ENCODE measurements at regions not wholly inside any gene's neighbourhood (a gene's known extent, or its start where the extent isn't known, plus 50 kb on each side); places are given as distances from the start of the nearest gene placed in this dataset.

- H3K4me1 Mint-ChIP-seq (ENCODE audit: low read depth): no peaks in the 10 kb centered on the region
- H3K27me3 Mint-ChIP-seq (ENCODE audit: low read depth): no peaks in the 10 kb centered on the region
- no peak overlapping the region for H3K27ac Mint-ChIP-seq
- no peak for DNase-seq (ENCODE audit: low spot score)
- intact Hi-C loops (cut with micrococcal nuclease): no loop called here
- H3K36me3 Mint-ChIP-seq (ENCODE audit: low read depth): no peaks in the 10 kb centered on the region
- H3K9me3 Mint-ChIP-seq: no peaks in the 10 kb centered on the region
- H3K4me3 Mint-ChIP-seq (ENCODE audit: low read depth): no peak overlapping the region
These were observed 173.3 kb downstream of the SEC16B start for GRCh38 chr1:177796561-177796960.

- H3K9me3 Mint-ChIP-seq: no peaks in the 10 kb centered on the region
- intact Hi-C loops (cut with micrococcal nuclease): no loop called here
- H3K36me3 Mint-ChIP-seq (ENCODE audit: low read depth): no peaks in the 10 kb centered on the region
- no peaks in the 10 kb centered on the region for H3K27me3 Mint-ChIP-seq (ENCODE audit: low read depth)
- H3K27ac Mint-ChIP-seq: no peak overlapping the region
- H3K4me1 Mint-ChIP-seq (ENCODE audit: low read depth): no peaks in the 10 kb centered on the region
- no peak for DNase-seq (ENCODE audit: low spot score)
- no peak overlapping the region for H3K4me3 Mint-ChIP-seq (ENCODE audit: low read depth)
These were observed 175.4 kb downstream of the SEC16B start for GRCh38 chr1:177794376-177794991.

DNA sequence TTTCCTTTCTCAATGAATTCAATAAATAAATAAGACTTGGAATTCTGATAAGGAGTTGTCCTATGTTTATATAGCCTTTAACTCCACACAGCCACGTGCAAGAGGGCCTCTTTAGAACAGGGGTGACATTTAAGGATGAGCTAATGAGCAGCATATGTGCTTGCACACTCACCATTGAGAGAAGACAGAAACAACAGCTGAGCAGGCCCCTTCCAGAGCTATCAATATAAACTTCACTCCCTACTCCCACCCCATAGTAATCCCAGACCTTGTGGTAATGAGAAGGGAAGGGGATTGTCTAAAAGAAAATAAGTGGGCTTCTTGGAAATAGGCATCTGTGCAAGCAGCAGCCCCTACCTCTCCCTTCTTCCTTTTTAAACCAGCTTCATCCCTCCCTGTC, 176.0 kb downstream of the SEC16B start:
- H3K36me3 Mint-ChIP-seq (ENCODE audit: low read depth): no peaks in the 10 kb centered on the region
- no peaks in the 10 kb centered on the region for H3K4me1 Mint-ChIP-seq (ENCODE audit: low read depth)
- no peak overlapping the region for H3K27ac Mint-ChIP-seq
- no peak for DNase-seq (ENCODE audit: low spot score)
- no peaks in the 10 kb centered on the region for H3K9me3 Mint-ChIP-seq
- no peaks in the 10 kb centered on the region for H3K27me3 Mint-ChIP-seq (ENCODE audit: low read depth)
- no peak overlapping the region for H3K4me3 Mint-ChIP-seq (ENCODE audit: low read depth)
- intact Hi-C loops (cut with micrococcal nuclease): no loop called here

- no peak for DNase-seq (ENCODE audit: low spot score)
- no peak overlapping the region for H3K27ac Mint-ChIP-seq
- H3K27me3 Mint-ChIP-seq (ENCODE audit: low read depth): no peaks in the 10 kb centered on the region
- H3K36me3 Mint-ChIP-seq (ENCODE audit: low read depth): no peaks in the 10 kb centered on the region
- no peak overlapping the region for H3K4me3 Mint-ChIP-seq (ENCODE audit: low read depth)
- no peaks in the 10 kb centered on the region for H3K4me1 Mint-ChIP-seq (ENCODE audit: low read depth)
- no peaks in the 10 kb centered on the region for H3K9me3 Mint-ChIP-seq
- intact Hi-C loops (cut with micrococcal nuclease): no loop called here
These were observed 179.3 kb downstream of the SEC16B start for GRCh38 chr1:177790566-177790965.

- Mint-ChIP-seq H3K36me3 (ENCODE audit: low read depth) (no peaks in the 10 kb centered on the region), H3K4me3 (ENCODE audit: low read depth) (no peak overlapping the region), H3K4me1 (ENCODE audit: low read depth) (no peaks in the 10 kb centered on the region), H3K9me3 (no peaks in the 10 kb centered on the region), H3K27ac (no peak overlapping the region), H3K27me3 (ENCODE audit: low read depth) (no peaks in the 10 kb centered on the region)
- DNase-seq (ENCODE audit: low spot score): no peak
- intact Hi-C loops (cut with micrococcal nuclease): no loop called here
These were observed 179.9 kb downstream of the SEC16B start for GRCh38 chr1:177789956-177790355.

DNA sequence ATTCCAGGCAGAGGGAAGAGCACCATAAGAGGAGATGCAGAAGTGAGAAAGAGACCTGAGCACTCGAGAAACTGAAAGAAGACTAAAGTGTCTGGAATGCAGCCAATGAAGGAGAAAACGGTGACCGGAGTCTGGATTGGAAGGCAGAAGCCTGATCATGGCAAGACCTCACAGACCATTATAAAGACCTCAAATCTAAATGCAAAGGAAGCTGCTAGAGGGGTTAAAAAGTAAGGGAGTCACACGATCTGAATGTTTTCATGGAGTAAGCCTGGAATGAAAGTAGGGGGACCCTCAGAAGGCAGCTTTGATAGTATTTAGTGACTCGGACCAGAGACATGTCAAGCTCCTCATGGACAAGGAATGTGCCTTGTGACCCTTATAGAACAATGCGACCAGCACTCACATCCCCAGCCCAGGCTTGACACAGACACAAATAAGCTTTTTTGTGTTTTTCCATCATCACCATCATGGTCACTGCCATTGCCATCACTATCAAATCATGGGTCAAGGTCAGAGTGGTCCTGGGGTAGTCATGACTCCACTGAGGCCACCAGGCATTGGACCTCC, 183.6 kb downstream of the SEC16B start:
- Mint-ChIP-seq H3K27ac (no peak overlapping the region), H3K36me3 (ENCODE audit: low read depth) (no peaks in the 10 kb centered on the region), H3K9me3 (no peaks in the 10 kb centered on the region), H3K27me3 (ENCODE audit: low read depth) (no peaks in the 10 kb centered on the region), H3K4me3 (ENCODE audit: low read depth) (no peak overlapping the region), H3K4me1 (ENCODE audit: low read depth) (no peaks in the 10 kb centered on the region)
- intact Hi-C loops (cut with micrococcal nuclease): no loop called here
- DNase-seq (ENCODE audit: low spot score): no peak

- Mint-ChIP-seq H3K27me3 (ENCODE audit: low read depth) (no peaks in the 10 kb centered on the region), H3K27ac (no peak overlapping the region), H3K4me1 (ENCODE audit: low read depth) (no peaks in the 10 kb centered on the region), H3K36me3 (ENCODE audit: low read depth) (no peaks in the 10 kb centered on the region), H3K4me3 (ENCODE audit: low read depth) (no peak overlapping the region), H3K9me3 (no peaks in the 10 kb centered on the region)
- intact Hi-C loops (cut with micrococcal nuclease): no loop called here
- DNase-seq (ENCODE audit: low spot score): no peak
These were observed 184.9 kb downstream of the SEC16B start for GRCh38 chr1:177784936-177785335.

GRCh38 chr1:177784409-177784808, 185.4 kb downstream of the SEC16B start:
- no peaks in the 10 kb centered on the region for H3K9me3 Mint-ChIP-seq

DNA sequence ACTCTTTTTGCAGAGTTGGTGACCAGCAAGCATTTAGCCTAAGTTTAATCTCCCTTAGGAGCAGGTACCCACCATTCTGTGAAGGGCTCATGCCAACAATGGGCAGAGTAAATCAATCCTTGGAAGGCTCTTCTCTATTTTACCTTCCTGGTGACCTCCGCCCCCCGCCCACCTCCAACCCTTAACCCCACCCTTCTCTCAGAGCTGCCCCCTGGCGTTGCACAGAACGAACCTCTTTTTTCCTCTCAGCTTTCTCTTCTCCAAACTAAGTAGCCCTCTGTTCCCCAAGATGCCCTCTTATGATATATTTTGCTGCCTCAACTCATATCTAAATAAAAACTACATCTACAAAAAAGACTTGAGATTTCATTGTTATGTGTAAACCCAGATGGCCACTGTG, 186.8 kb downstream of the SEC16B start:
- Mint-ChIP-seq H3K4me1 (ENCODE audit: low read depth) (no peaks in the 10 kb centered on the region), H3K36me3 (ENCODE audit: low read depth) (no peaks in the 10 kb centered on the region), H3K27ac (no peak overlapping the region), H3K9me3 (no peaks in the 10 kb centered on the region), H3K27me3 (ENCODE audit: low read depth) (no peaks in the 10 kb centered on the region), H3K4me3 (ENCODE audit: low read depth) (no peak overlapping the region)
- DNase-seq (ENCODE audit: low spot score): no peak
- intact Hi-C loops (cut with micrococcal nuclease): no loop called here

More at GRCh38 chr1:177784409-177784808, 185.4 kb downstream of the SEC16B start:
- Mint-ChIP-seq H3K36me3 (ENCODE audit: low read depth) (no peaks in the 10 kb centered on the region), H3K4me3 (ENCODE audit: low read depth) (no peak overlapping the region), H3K27ac (no peak overlapping the region), H3K27me3 (ENCODE audit: low read depth) (no peaks in the 10 kb centered on the region), H3K4me1 (ENCODE audit: low read depth) (no peaks in the 10 kb centered on the region)
- intact Hi-C loops (cut with micrococcal nuclease): no loop called here
- no peak for DNase-seq (ENCODE audit: low spot score)

DNA sequence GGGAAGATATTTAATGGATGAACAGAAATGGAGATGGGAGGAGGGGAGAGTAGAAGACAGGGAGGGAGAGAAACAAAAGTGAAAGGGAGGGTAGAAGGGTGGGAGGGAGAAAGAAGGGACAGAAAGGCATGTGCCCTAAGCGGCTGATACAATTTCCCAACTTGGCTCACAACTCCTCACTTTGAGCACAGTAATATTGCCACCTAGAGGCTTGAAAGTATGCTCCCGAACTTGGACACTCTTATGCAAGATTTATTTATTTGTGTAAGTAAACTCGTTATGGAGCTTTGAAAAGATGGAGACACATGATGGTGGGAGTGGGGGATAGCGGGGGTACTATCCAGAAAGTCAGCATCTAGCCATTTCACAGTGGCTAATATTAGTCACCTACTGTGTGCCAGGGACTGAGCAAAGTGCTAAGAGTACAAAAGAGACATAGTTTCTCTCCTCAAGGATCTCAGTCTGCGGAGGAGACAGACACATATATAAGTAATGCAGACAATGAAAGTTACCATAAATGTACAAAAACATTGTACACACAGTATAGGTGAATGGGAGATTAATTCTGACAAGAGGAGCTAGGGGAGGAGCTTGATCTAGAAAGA, 189.7 kb downstream of the SEC16B start:
- Mint-ChIP-seq H3K4me1 (ENCODE audit: low read depth) (no peaks in the 10 kb centered on the region), H3K27me3 (ENCODE audit: low read depth) (no peaks in the 10 kb centered on the region), H3K9me3 (peaks cover 4% of the 10 kb centered on the region), H3K36me3 (ENCODE audit: low read depth) (no peaks in the 10 kb centered on the region), H3K27ac (no peak overlapping the region), H3K4me3 (ENCODE audit: low read depth) (no peak overlapping the region)
- intact Hi-C loops (cut with micrococcal nuclease): no loop called here
- no peak for DNase-seq (ENCODE audit: low spot score)

DNA sequence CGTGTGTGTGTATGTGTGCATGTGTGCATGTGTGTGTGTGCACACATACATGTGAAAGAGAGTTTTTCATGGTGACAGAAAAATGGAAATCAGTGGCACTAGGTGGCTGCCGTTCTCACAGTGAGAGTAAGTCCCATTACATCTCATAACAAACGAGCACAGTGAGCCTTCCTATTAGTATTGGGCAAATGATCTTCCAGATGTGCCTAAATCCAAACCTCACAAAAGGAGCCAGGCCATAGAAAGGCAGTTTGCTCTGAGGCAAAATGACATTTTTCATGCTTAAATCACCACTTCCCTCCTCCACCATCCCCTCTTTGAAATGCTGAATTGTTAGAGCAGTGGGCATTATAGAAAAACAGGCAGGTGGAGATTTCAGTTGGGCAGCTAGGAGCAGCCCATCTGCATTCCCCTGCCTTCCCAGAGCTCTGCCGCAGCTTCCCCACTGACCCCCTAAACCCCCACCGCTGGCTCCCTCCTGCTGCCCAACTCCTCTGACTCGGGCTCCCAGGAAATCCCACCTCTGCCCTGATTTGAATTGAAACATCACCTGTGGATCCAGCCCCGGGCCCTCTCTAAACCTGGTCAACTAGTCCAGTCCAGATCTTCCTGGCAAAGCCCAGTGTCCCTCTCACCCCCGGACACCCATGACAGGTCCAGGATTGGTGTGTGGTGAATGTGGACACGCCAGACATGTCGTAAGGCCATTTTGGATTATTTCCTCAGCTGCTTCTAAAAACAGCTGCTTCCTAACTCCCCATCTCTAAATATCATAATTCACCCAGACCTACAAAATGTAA, 190.5 kb downstream of the SEC16B start:
- no peak for DNase-seq (ENCODE audit: low spot score)
- intact Hi-C loops (cut with micrococcal nuclease): no loop called here
- no peak overlapping the region for H3K4me3 Mint-ChIP-seq (ENCODE audit: low read depth)
- peaks cover 10% of the 10 kb centered on the region for H3K9me3 Mint-ChIP-seq
- H3K27ac Mint-ChIP-seq: no peak overlapping the region
- H3K27me3 Mint-ChIP-seq (ENCODE audit: low read depth): no peaks in the 10 kb centered on the region
- no peaks in the 10 kb centered on the region for H3K36me3 Mint-ChIP-seq (ENCODE audit: low read depth)
- no peaks in the 10 kb centered on the region for H3K4me1 Mint-ChIP-seq (ENCODE audit: low read depth)

DNA sequence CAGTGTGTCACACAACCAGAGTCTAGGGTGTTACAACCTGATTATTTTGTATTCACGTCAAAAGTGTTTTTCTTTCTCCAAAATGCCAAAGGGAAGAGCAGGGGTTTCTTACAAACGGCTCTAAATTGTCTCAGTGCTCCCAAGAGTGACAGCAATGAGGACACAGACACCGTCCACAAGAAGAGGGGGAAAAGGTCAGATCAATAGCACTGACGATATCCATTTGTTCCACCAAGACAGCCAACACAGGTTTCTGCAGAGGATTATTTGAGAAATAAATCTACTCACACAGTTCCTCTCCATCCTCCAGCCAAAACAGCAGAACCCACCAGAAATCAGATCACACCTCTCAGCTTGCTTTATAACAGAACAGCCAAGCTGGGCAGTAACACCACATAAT, 193.9 kb downstream of the SEC16B start:
- no peak overlapping the region for H3K27ac Mint-ChIP-seq
- no peak for DNase-seq (ENCODE audit: low spot score)
- H3K4me1 Mint-ChIP-seq (ENCODE audit: low read depth): no peaks in the 10 kb centered on the region
- intact Hi-C loops (cut with micrococcal nuclease): no loop called here
- H3K27me3 Mint-ChIP-seq (ENCODE audit: low read depth): no peaks in the 10 kb centered on the region
- H3K9me3 Mint-ChIP-seq: peaks cover 13% of the 10 kb centered on the region
- H3K36me3 Mint-ChIP-seq (ENCODE audit: low read depth): no peaks in the 10 kb centered on the region
- no peak overlapping the region for H3K4me3 Mint-ChIP-seq (ENCODE audit: low read depth)

- Mint-ChIP-seq H3K4me1 (ENCODE audit: low read depth) (no peaks in the 10 kb centered on the region), H3K4me3 (ENCODE audit: low read depth) (no peak overlapping the region), H3K9me3 (peaks cover 13% of the 10 kb centered on the region), H3K27me3 (ENCODE audit: low read depth) (no peaks in the 10 kb centered on the region), H3K36me3 (ENCODE audit: low read depth) (no peaks in the 10 kb centered on the region), H3K27ac (no peak overlapping the region)
- DNase-seq (ENCODE audit: low spot score): no peak
- intact Hi-C loops (cut with micrococcal nuclease): no loop called here
These were observed 197.4 kb downstream of the SEC16B start for GRCh38 chr1:177772386-177772960.

Measured in activated T-helper 2 cell treated with anti-CD3 and anti-CD28 coated beads, Interferon-gamma antibody, Interleukin-2, Interleukin-4, amounts not matched to agents 10 μg/mL and 5 μg/mL and 100 μg/mL, durations not matched to agents 14 hours and 24 hours and 36 hours (primary cell).